NCI-H1105 treated with DMSO at 0.1 percent for 48 hours (cell line): ENCODE measurements at regions not wholly inside any gene's neighbourhood (a gene's known extent, or its start where the extent isn't known, plus 50 kb on each side); places are given as distances from the start of the nearest gene placed in this dataset.
A peak's percentile ranks its signal among the peaks of the same experiment; 100 is the strongest.
"Not testable (repeated sequence)": the region's sequence is repeated elsewhere in the genome, so short reads cannot be mapped to it uniquely, and the experiment has no call there.

Experiments
- DNase-seq: peaks from one replicate; lab custom pipeline; 2025; lab: John Stamatoyannopoulos, UW

- DNase-seq = no peak
Observed at GRCh38 chr16:49940464-49941224, 84.4 kb upstream of the CNEP1R1 start.

DNA sequence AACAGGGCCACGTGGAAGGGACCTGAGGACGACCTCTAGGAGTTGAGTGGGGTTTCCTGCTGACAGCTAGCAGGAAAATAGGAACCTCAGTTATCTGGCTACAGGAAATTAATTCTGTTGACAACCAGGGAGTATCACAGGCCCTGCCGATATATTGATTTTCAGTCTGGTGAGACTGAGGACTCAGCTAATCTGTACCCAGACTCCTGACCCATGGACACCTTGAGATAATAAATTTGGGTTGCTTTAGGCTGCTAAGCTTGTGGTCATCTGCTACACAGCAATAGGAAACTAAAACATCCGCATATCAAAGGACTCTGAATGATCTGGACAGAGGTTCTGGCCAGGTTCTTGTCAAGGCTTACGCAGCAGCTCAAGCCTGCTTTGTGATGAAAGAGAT, 80.8 kb upstream of the CNEP1R1 start:
- no peak for DNase-seq

DNA sequence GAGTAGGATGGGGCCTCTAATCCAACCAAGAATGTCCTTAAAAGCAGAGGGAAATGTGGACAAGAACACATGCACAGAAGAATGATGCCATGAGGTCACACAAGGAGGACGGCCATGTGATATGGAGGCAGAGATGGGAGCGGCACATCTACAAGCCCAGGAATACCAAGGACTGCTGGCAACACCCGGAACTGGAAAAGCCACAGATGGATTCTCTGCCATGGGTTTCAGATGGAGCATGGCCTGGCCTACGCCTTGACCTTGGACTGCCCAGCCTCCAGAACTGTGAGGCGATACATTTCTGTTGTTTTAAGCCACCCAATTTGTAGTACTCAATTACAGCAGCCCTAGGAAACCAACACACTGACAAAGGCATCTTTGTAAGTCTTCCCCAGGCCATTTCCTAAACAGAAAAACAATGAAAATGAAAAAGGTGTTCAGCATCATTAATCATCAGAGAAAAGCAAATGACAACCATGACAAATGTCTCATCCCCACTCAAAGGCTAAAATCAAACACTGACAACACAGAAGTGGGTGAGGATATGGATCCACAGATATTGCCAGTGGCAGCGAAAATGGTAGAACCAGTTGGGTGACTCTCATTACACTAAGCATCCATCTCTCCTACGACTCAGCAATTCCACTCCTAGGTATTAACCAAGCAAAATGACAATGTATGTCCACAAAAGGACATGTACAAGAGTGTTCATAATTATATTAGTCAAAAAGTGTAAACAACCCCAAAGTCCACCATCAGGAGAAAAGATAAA, 76.9 kb upstream of the CNEP1R1 start:
- no peak for DNase-seq

- DNase-seq = no peak
Observed at GRCh38 chr16:49951574-49952195, 73.3 kb upstream of the CNEP1R1 start.

DNA sequence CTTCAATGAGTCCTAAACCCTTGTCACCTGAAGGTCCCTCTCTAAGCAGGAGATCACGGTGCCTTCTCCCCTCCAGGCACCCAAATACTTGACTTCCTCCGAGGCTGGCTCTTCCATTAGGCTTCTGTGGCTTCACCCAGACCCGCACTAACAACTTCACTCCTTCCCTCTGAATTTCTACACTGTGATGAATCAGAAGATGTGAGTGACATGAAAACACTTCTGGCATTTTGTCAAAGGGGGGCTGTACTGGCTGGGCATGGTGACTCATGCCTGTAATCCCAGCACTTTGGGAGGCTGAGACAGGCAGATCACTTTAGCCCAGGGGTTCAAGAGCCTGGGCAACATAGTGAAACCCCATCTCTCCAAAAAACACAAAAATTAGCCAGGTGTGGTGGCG, 72.6 kb upstream of the CNEP1R1 start:
- no peak for DNase-seq

DNA sequence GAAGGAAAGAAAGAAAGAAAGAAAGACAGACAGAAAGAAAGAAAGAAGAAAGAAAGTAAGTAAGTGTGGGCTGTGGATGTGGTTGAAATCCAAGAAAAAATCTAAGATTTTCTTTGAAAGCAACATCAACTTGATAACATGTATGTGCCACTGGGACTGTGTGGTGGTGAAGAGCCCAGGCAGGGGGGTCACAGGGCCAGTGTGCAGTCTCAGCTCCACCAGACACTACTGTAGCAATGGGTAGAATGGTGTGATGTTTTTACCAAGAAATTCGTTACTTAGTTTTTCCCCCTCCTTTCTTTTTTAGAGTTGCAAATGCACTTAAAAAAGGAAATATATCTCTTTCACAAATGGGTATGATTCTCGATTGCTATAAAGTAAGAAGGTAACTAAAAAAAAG, 71.9 kb upstream of the CNEP1R1 start:
- no peak for DNase-seq

DNA sequence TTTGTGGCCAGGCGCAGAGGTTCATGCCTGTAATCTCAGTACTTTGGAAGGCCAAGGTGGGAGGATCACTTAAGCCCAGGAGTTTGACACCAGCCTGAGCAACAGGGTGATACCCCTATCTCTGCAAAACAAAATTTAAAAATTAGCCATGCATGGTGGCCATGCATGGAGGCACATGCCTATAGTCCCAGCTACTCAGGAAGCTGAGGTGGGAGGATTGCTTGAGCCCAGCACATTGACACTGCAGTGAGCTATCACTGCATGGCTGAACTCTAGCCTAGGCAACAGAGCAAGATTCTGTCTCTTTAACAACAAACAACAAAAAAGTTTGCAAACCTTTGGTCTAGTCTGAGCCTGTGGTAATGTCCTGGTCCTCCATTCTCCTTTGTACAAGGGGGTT, 69.2 kb upstream of the CNEP1R1 start:
- DNase-seq = no peak

GRCh38 chr16:49956915-49957314, 68.1 kb upstream of the CNEP1R1 start:
- no peak for DNase-seq

DNA sequence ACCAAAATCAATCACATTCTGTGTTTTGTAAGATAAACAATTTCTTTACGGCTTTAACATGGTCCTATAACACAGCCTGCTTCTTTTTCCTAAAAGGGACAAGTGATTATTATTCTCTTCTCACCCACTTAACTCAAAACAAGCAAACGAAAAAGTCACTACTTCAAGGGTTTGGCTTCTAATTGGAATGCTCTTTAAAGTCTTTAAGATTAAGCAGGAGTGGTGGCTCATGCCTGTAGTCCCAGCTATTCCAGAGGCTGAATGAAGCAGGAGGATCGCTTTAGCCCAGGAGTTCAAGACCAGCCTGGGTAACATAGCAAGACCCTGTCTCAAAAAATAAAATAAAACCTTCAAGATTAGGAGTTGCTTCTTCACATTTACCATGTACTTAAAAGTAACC, 66.6 kb upstream of the CNEP1R1 start:
- no peak for DNase-seq

- DNase-seq = no peak
Observed at GRCh38 chr16:49959552-49960277, 65.3 kb upstream of the CNEP1R1 start.

GRCh38 chr16:49961089-49961488, 63.9 kb upstream of the CNEP1R1 start:
- peak; percentile 92 for DNase-seq

GRCh38 chr16:49962566-49962965, 62.5 kb upstream of the CNEP1R1 start:
- DNase-seq = not testable (repeated sequence)

DNA sequence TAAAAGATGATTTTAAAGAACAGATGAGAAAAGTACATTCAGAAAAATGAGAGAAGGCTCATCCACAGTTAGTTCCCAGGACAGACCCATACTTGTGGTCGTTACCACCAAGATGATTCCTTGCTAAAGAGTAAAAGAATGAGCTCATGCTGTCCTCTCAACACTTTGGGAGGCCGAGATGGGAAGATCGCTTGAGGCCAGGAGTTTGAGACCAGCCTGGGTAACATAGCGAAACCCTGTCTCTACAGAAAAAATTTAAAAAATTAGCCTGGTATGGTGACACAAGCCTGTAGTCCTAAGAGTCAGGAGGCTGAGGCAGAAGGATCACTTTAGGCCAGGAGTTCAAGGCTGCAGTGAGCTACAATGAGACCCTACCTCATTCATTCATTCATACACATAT, 60.7 kb upstream of the CNEP1R1 start:
- no peak for DNase-seq

DNA sequence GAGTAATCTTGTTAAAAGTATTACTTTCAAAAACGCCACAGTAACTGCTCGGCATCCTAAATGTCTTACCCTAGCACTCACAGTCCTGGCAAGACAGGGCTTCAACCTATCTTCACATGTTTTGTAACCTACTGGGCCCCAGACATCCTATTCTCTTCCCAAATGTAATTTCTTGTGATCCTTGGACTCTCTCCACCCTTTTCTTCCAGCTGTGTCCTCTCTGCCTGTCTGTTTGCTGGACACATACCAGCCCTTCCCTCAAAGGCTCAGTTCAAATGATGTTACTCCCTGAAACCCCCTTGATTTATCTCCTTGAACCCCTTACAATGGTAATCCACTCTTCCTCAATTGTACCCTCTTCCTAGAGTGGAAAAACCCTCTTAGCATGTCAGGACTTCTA, 60.1 kb upstream of the CNEP1R1 start:
- DNase-seq = no peak

- no peak for DNase-seq
Observed at GRCh38 chr16:49967012-49967559, 57.9 kb upstream of the CNEP1R1 start.

- DNase-seq = no peak
Observed at GRCh38 chr16:49969091-49970030, 55.7 kb upstream of the CNEP1R1 start.

GRCh38 chr16:49970797-49971431, 54.1 kb upstream of the CNEP1R1 start:
- DNase-seq = no peak

DNA sequence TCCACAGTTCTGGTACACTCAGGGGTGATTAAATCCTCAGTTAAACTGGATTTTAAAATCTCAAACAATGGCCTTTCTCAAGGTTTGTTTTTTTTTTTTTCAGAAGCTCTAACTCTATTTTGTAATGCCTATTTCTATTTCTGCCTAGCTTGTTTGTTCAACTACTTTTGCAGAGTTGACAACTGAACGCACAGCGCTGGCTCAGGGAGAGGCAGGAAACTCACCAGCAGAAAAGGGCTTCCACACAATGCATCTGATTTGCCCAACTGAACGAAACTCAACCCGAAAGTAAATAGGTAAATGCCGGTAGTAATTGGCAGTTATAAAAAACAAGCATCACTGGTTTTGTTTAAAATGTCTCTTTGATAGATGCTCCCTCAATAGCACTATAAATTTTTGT, 52.7 kb upstream of the CNEP1R1 start:
- no peak for DNase-seq

GRCh38 chr16:49972961-49973360, 52.1 kb upstream of the CNEP1R1 start:
- DNase-seq = no peak
